Left ventricle myocardium inferior (tissue), 1 donor: ENCODE measurements at regions not wholly inside any gene's neighbourhood (a gene's known extent, or its start where the extent isn't known, plus 50 kb on each side); places are given as distances from the start of the nearest gene placed in this dataset.
"Not testable (repeated sequence)": the region's sequence is repeated elsewhere in the genome, so short reads cannot be mapped to it uniquely, and the experiment has no call there.

ENCODE experiments used
- DNase-seq: peaks from one replicate; pipeline ENCODE4 v3.0.0-alpha.2; 2020
- H3K27ac ChIP-seq: fragments of 200-600 bp; replicated peaks from 2 replicates; pipeline ENCODE4 v1.8.0; 2021
- H3K27me3 ChIP-seq: fragments of 200-600 bp; 2 replicates; pipeline ENCODE4 v1.8.0; 2021; ENCODE audit warnings: low read depth
- H3K36me3 ChIP-seq: fragments of 200-600 bp; 2 replicates; pipeline ENCODE4 v1.8.0; 2021
- H3K4me1 ChIP-seq: fragments of 200-600 bp; 2 replicates; pipeline ENCODE4 v1.8.0; 2021
- H3K4me3 ChIP-seq: fragments of 200-600 bp; 2 replicates; pipeline ENCODE4 v1.8.0; 2021; ENCODE audit warnings: mild to moderate bottlenecking, moderate library complexity
- H3K9me3 ChIP-seq: fragments of 200-600 bp; replicated peaks from 2 replicates; pipeline ENCODE4 v1.8.0; 2021
- intact Hi-C: fragments of 100-400 bp; cut with micrococcal nuclease; formaldehyde crosslinking; loops from one replicate; pipeline ENCODE4 v1.11.0; 2022
- TF ChIP-seq, protein P1 (sequence below): fragments of 200-600 bp; IDR thresholded peaks from 2 replicates; pipeline ENCODE4 v1.8.0; 2021; ENCODE audit warnings: antibody characterized with exemption, mild to moderate bottlenecking, borderline replicate concordance
- donor health status: DM: no; HTN: yes; CAD: no; lungs with severe emphysema.

DNA sequence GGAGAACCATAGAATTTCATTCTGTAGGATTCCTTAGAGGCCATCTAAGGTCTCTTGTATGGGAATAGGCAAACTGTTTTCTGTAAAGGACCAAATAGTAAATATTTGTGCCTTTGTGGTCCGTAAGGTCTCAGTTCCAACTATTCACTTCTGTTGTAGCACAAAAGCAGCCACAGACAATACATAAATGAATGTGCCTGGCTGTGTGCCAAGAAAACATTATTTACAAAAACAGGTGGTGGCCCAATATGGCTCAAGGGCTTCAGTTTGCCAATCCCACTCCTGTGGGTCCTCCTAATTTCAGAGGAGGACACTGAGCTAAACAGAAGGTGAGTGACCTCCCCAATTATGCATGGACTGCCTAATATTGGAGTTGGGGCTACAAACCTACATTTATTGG is 67.6 kb upstream of the EDEM3 start:
- Histone ChIP-seq H3K4me1 (peaks cover 71% of the 10 kb centered on the region), H3K4me3 (no peak overlapping the region), H3K36me3 (peaks cover 62% of the 10 kb centered on the region), H3K9me3 (no peaks in the 10 kb centered on the region), H3K27me3 (no peaks in the 10 kb centered on the region), H3K27ac (peak overlapping the region; percentile 50)
- DNase-seq: no peak
- intact Hi-C loops: no loop called here
- TF ChIP-seq, protein P1, sequence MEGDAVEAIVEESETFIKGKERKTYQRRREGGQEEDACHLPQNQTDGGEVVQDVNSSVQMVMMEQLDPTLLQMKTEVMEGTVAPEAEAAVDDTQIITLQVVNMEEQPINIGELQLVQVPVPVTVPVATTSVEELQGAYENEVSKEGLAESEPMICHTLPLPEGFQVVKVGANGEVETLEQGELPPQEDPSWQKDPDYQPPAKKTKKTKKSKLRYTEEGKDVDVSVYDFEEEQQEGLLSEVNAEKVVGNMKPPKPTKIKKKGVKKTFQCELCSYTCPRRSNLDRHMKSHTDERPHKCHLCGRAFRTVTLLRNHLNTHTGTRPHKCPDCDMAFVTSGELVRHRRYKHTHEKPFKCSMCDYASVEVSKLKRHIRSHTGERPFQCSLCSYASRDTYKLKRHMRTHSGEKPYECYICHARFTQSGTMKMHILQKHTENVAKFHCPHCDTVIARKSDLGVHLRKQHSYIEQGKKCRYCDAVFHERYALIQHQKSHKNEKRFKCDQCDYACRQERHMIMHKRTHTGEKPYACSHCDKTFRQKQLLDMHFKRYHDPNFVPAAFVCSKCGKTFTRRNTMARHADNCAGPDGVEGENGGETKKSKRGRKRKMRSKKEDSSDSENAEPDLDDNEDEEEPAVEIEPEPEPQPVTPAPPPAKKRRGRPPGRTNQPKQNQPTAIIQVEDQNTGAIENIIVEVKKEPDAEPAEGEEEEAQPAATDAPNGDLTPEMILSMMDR: no peak

DNA sequence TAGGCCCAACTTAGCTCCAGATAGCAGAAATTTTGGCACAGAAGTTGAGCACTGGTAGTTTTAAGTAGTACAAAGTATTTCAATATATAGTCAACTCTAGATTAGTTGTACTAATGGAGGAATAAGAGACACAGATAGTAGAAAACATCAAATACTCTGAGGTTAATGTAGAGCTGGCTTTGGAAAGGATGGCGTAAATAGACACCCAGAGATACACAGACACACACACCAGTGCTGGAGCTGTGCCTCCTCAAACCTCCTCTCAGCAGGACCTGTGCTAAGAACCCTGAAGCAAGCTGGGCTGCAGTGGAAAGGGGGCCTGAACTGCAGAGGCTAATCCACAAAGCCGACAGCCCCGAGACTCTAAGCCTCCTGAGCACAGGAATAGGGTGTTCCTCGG is 67.0 kb upstream of the EDEM3 start:
- DNase-seq: no peak
- peaks cover 68% of the 10 kb centered on the region for H3K36me3 ChIP-seq
- peak overlapping the region; percentile 50 for H3K27ac ChIP-seq
- no peaks in the 10 kb centered on the region for H3K9me3 ChIP-seq
- peaks cover 64% of the 10 kb centered on the region for H3K4me1 ChIP-seq
- intact Hi-C loops: no loop called here
- TF ChIP-seq, protein P1: no peak
- no peak overlapping the region for H3K4me3 ChIP-seq
- no peaks in the 10 kb centered on the region for H3K27me3 ChIP-seq

DNA sequence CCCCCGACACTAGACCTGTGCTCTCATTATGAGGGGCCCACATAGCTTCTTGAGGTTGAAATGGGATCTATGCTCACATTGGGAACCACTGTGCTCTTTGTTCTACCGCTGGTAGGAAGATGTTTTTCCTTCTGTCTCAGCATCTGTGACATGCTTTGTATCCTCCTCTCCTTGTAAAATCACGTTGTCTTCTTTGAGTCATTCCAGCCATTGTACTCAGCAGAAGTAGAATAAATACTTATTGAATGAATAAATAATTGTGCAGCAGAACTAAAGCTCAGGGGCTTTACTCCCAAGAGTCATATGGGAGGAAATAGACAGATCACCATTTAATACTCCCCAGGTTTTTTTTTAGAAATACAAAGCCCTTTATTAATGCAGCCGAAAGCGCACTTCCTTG is 66.3 kb upstream of the EDEM3 start:
- TF ChIP-seq, protein P1: no peak
- Histone ChIP-seq H3K27ac (no peak overlapping the region), H3K9me3 (no peaks in the 10 kb centered on the region), H3K36me3 (peaks cover 75% of the 10 kb centered on the region), H3K4me3 (no peak overlapping the region), H3K4me1 (peaks cover 57% of the 10 kb centered on the region), H3K27me3 (no peaks in the 10 kb centered on the region)
- DNase-seq: no peak
- intact Hi-C loops: no loop called here

DNA sequence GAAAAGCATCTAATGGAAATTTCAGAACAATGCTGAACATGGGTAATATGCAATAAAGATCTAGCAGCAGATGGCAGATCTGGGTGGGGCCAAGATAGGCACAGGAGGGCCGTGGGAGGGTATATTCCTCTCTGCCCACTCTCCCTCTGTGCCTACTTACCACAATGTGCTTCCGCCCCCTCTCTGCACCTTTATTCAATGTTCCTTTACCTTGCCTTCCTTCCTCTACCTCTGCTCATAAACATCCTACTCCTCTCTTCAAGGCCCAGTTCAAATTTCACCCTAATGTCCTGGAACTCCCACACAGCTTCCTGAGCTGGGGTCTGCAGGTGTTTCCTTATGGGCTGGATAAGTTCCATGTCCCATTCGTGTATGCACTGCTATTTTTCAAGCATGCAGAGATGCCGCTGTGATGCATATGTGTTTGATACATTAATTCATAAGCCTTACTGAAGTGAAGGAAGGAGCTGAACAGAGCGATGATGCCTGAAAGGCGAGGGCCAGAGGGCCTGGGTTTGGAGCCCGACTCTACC is 65.6 kb upstream of the EDEM3 start:
- H3K27ac ChIP-seq: no peak overlapping the region
- no peaks in the 10 kb centered on the region for H3K27me3 ChIP-seq
- no peaks in the 10 kb centered on the region for H3K9me3 ChIP-seq
- intact Hi-C loops: no loop called here
- peaks cover 79% of the 10 kb centered on the region for H3K36me3 ChIP-seq
- TF ChIP-seq, protein P1: no peak
- DNase-seq: no peak
- H3K4me3 ChIP-seq: no peak overlapping the region
- peaks cover 51% of the 10 kb centered on the region for H3K4me1 ChIP-seq

DNA sequence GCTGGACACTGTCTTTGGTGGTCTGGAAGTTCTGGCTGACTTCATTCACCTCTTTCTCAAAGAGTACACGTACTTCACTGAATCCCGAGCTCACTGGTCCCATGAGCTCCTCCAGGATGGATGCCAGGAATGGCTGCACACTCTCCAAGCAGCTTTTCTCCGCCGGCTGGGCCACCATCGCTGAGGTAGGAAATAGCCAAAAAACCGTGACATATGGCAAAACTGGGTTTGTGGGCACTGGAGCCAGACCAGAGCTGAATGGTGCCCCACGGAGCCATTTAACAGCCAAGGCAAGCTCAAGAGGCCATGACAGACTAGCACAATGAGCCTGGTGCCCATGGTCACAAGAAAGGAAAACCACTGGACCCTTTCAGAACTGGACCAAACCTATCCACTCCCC is 64.0 kb upstream of the EDEM3 start:
- no peak overlapping the region for H3K27ac ChIP-seq
- H3K4me1 ChIP-seq: peaks cover 36% of the 10 kb centered on the region
- intact Hi-C loops: no loop called here
- TF ChIP-seq, protein P1: no peak
- DNase-seq: no peak
- no peaks in the 10 kb centered on the region for H3K27me3 ChIP-seq
- no peaks in the 10 kb centered on the region for H3K9me3 ChIP-seq
- no peak overlapping the region for H3K4me3 ChIP-seq
- H3K36me3 ChIP-seq: peaks cover 94% of the 10 kb centered on the region

DNA sequence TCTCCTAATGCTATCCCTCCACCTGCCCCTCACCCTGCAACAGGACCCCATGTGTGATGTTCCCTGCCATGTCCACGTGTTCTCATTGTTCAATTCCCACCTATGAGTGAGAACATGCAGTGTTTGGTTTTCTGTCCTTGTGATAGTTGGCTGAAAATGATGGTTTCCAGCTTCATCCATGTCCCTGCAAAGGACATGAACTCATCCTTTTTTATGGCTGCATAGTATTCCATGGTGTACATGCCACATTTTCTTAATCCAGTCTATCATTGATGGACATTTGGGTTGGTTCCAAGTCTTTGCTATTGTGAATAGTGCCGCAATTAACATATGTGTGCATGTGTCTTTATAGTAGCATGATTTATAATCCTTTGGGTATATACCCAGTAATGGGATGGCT is 62.3 kb upstream of the EDEM3 start:
- intact Hi-C loops, DNase-seq, H3K27ac ChIP-seq, H3K4me3 ChIP-seq, H3K27me3 ChIP-seq, H3K9me3 ChIP-seq: not testable (repeated sequence)
- Histone ChIP-seq H3K36me3 (peaks cover 83% of the 10 kb centered on the region), H3K4me1 (peaks cover 27% of the 10 kb centered on the region)
